22Rv1 (cell line): ENCODE measurements at regions not wholly inside any gene's neighbourhood (a gene's known extent, or its start where the extent isn't known, plus 50 kb on each side); places are given as distances from the start of the nearest gene placed in this dataset.

Source experiments
- ZFX ChIP-seq: fragments of 450-650 bp; IDR thresholded peaks from 2 replicates; pipeline ENCODE4 v1.6.1; 2017; ENCODE audit warnings: antibody characterized with exemption, borderline replicate concordance
- TF ChIP-seq, protein P1 (sequence below): fragments of 450-650 bp; IDR thresholded peaks from 2 replicates; pipeline ENCODE4 v1.5.1; 2017; ENCODE audit warnings: mild to moderate bottlenecking

- TF ChIP-seq, protein P1, sequence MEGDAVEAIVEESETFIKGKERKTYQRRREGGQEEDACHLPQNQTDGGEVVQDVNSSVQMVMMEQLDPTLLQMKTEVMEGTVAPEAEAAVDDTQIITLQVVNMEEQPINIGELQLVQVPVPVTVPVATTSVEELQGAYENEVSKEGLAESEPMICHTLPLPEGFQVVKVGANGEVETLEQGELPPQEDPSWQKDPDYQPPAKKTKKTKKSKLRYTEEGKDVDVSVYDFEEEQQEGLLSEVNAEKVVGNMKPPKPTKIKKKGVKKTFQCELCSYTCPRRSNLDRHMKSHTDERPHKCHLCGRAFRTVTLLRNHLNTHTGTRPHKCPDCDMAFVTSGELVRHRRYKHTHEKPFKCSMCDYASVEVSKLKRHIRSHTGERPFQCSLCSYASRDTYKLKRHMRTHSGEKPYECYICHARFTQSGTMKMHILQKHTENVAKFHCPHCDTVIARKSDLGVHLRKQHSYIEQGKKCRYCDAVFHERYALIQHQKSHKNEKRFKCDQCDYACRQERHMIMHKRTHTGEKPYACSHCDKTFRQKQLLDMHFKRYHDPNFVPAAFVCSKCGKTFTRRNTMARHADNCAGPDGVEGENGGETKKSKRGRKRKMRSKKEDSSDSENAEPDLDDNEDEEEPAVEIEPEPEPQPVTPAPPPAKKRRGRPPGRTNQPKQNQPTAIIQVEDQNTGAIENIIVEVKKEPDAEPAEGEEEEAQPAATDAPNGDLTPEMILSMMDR: no peak
- no peak for TF ChIP-seq ZFX
Observed at GRCh38 chr13:54492995-54493394, 1464.4 kb downstream of the OLFM4 start.
